SK-N-SH treated with all-trans-retinoic acid at 6 μM for 48 hours (cell line): ENCODE measurements at regions not wholly inside any gene's neighbourhood (a gene's known extent, or its start where the extent isn't known, plus 50 kb on each side); places are given as distances from the start of the nearest gene placed in this dataset.

Source experiments
- POU6F1 ChIP-seq: fragments of 250-450 bp; sonication (Bioruptor Pico); IDR thresholded peaks from 2 replicates; pipeline ENCODE4 v1.8.0; 2021; ENCODE audit warnings: low read depth, mild to moderate bottlenecking, moderate library complexity, borderline replicate concordance
- RARB ChIP-seq: fragments of 250-450 bp; sonication (Bioruptor Pico); IDR thresholded peaks from 2 replicates; pipeline ENCODE4 v1.8.0; 2021; ENCODE audit warnings: mild to moderate bottlenecking, moderate library complexity

GRCh38 chr11:112321501-112322172 is 61.0 kb upstream of the PLET1 start:
- TF ChIP-seq POU6F1 (no peak), RARB (CRISPR knock-in tag) (no peak)
